ENCODE measurements at regions not wholly inside any gene's neighbourhood (a gene's known extent, or its start where the extent isn't known, plus 50 kb on each side); places are given as distances from the start of the nearest gene placed in this dataset.
A peak's percentile ranks its signal among the peaks of the same experiment; 100 is the strongest.
"Not testable (repeated sequence)": the region's sequence is repeated elsewhere in the genome, so short reads cannot be mapped to it uniquely, and the experiment has no call there.

DNA sequence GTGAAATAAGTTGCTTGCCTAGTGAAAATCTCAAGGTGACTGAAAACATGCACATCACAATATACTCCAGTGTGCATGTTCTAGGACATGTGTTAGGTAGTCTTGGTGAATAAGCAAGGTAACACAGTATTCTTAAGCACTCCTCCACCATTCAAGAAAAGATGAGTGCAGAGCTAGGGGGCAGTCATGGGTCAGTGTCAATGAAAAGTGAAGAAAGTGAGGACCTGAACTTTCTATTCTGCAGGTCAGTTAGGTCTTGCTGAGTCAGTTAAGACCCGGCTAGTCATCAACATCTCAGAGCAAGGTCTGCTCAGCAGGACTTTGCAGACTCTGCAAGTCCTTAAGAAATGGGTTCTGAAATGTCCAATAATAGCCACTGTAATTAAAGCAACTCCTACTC is 82.6 kb upstream of the POMZP3 start:
- not testable (repeated sequence) for DNase-seq

DNA sequence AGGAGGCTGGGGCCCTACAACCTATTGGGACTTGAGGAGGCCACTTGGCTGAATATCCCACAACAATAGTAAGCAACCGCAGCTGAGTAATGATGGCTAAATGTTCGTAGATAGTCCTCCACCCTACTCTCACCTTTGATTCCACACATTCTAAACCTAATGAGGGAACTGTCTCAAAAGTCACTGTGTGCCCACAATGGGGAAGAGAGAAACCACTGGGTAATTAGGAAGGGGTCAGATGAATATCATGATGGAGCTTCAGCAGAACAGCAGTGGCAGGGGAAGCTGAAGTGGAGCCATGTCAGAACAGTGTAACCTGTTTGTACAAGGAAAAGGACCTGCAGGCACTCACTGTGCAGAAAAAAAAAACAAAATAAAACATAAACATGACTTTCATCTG is 81.4 kb upstream of the POMZP3 start:
- not testable (repeated sequence) for DNase-seq

DNA sequence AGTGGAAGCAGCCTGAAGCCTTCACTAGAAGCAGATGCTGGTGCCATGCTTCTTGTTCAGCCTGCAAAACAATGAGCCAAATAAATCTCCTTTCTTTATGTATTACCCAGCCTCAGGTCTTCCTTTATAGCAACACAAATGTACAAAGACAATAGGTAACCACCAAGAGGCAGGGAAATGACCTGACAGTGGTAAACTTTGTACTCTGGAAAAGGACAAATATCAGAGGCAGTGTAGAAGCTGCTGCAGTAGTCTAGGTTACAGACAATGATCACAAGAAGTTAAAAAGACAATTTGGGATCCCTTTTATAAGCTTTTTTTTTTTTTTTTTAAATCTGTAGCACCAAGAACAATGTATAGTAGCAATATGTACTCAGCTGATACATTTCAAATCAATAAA is 76.7 kb upstream of the POMZP3 start:
- DNase-seq, result not testable (repeated sequence)

DNA sequence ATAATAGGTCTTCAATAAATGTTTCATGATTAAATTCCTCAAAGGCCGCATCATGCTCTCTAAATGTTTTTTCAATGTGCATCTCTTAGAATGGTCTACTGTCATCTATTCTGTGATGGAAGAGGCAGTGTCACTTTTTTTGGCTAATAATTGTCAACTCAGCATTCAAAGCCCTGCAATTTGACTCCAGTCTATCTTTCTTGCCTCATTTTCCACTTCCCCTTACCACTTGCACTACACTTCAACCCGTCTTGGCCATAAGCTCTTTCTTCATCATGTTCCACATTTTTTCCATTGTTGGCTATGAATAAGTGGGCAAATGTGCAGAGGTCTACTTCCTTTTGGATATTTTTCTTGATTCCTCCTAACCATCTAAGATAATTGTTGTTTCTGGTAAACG is 59.2 kb upstream of the POMZP3 start:
- DNase-seq, result not testable (repeated sequence)

DNA sequence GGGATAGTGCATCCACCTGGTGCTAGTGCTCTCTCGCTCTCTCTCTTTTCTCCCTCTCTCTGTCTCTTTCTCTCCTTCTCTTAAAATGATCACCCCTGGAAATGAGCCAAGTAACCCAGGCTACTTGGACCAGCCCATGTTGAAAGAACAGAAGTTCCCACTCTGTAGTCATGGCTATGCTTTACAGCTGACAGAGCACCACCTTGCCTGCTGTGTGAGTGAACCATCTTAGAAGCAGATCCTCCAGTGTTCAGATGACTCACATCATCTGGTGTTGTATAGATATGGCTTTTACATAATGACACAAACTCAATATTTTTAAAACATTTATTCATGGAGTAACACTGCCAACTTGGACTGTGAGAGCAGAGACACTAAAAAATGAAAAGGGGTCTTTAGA is 57.7 kb upstream of the POMZP3 start:
- not testable (repeated sequence) for DNase-seq

DNA sequence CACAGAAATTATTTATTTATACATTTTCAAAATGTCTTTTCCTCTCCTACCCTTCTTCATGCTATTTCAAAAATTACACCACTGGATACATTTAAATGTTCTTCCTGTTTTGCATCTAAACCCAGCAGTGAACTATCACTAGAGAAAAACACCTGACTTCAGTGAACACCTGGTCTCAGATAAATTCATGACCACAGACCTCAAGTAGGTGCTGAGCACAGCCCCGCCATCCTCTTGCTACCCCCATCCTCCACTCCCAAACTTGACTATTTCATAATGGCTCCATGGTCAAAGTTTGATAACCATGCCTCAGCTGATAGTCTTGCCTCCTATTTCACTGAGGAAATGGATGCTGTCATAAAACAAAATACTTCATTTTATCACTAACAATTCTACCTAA is 56.6 kb upstream of the POMZP3 start:
- not testable (repeated sequence) for DNase-seq

DNA sequence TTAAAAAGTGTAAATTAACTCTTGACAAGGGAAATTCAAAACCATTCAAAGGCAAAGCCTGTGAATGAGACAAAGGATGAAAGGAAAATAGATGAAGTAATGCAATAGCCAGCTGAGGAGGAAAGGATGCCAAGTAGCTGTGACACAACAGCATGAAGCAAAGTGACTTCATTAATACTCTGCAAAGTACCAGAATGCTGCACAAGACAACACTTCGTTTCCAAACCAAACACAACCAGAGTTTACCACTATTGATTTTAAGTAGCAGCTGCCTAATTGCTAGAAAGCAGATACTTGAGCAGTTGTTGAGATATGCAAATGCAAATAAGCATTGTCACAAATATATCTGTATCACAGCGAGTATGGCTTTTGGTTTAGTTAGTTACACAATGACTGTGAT is 54.7 kb upstream of the POMZP3 start:
- DNase-seq, result peak; percentile 24 to 25

DNA sequence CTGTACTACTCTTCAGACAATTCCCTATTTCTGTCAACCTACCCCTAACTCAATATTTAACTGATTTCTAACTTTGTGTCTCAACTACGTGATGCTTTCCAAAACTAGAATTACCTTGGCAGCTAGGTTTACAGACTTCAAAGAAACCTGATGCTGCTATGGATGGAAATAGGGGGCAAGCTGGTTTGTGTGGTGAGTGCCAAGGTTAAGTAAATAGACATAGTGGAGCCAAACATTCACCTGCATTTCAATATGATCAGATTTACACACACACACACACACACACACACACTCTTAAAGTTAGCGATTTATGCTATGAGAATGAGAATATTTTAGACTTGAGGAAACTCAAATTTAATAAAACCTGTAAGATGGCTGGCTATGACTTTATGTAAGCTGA is 52.1 kb upstream of the POMZP3 start:
- not testable (repeated sequence) for DNase-seq

DNA sequence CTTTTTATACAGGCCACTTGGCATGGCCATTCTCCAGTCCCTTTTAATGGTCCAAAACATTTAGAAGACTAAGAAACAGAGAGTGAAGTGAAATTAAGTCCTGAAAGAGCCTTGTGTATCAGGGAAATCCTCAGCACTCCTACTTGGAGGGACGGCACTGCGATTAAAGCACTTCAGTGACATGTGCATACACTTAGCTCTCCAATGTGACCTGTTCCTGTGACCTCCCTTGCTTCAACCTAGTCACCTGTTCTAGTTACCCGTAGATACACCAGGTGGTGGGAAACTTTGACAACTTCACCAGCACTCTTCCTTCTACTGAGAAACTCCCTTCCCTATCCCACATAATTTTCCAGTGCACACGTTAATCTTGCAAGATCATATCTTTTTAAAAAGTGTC is 51.4 kb upstream of the POMZP3 start:
- DNase-seq, result not testable (repeated sequence)

DNA sequence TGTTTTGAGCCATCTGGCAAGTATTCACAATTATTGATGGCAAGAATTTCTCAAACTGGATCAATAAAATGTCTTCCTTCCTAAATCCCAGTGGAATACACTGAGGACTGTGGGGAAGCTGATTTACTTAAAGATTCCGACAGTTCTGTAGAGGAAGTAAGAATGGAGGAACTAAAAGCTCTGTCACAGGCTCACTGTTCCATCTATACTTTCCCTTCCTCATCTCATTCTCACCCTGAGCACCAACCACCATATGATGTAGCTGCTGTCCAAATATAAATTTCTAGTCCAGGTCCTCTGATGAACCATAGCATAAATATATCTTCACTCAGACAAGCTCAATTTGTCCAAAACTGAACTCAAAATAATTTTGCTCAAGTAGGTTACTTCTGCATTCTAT is 49.8 kb upstream of the POMZP3 start:
- not testable (repeated sequence) for DNase-seq

Measured in SHP77 (cell line).